A549 (cell line): ENCODE measurements at regions not wholly inside any gene's neighbourhood (a gene's known extent, or its start where the extent isn't known, plus 50 kb on each side); places are given as distances from the start of the nearest gene placed in this dataset.

Experiments used
- ATAC-seq, 2 experiments: fragments of 200-7000 bp in 1 of 2; fragments of >200 bp in 1 of 2; cut with Nextera tagmentation in 1 of 2; cut with Tn5 transposase in 1 of 2; 3 replicates each; pipeline versions ENCODE4 v1.8.0 to v1.9.1; 2018 to 2020; ENCODE audit warnings: mild to moderate bottlenecking in 1 of 2, moderate library complexity in 1 of 2
- CTCF ChIA-PET: fragments of 300-600 bp; sonication (Branson Sonifier 250); formaldehyde crosslinking; extraction: SDS; loops from one replicate; lab custom pipeline; 2021; ENCODE audit warnings: antibody characterized with exemption, inconsistent platforms; lab: Yijun Ruan, JAX
- POLR2A ChIA-PET: fragments of 350-600 bp; formaldehyde crosslinking; extraction: SDS; loops from one replicate; lab custom pipeline; 2021; ENCODE audit warnings: antibody characterized with exemption, inconsistent platforms; lab: Yijun Ruan, JAX
- DNase-seq, 2 experiments: peaks; one replicate each; pipeline versions ENCODE4 v3.0.0 to v3.0.0-alpha.2; 2011 to 2016; ENCODE audit warnings: low read depth in 1 of 2, low spot score in 1 of 2
- FAIRE-seq: peaks from 2 replicates; lab custom pipeline; 2011; peaks lifted over from hg19 to GRCh38; lab: Jason Lieb, UNC
- H3K27ac ChIP-seq, 2 experiments: fragments of >200 bp; sonication (Bioruptor Twin); formaldehyde crosslinking; 3 replicates each; pipeline ENCODE4 v1.5.1; 2016 to 2017
- H3K4me1 ChIP-seq: fragments of >200 bp; sonication (Bioruptor Twin); formaldehyde crosslinking; 3 replicates; pipeline ENCODE4 v1.6.1; 2016
- H3K4me2 ChIP-seq: fragments of >200 bp; sonication (Bioruptor Twin); formaldehyde crosslinking; 3 replicates; pipeline ENCODE4 v1.6.1; 2016
- H3K4me3 ChIP-seq: fragments of >200 bp; sonication (Bioruptor Twin); formaldehyde crosslinking; 3 replicates; pipeline ENCODE4 v1.5.1; 2016
- H3K9me3 ChIP-seq: fragments of >200 bp; sonication (Bioruptor Twin); formaldehyde crosslinking; 3 replicates; pipeline ENCODE4 v1.6.1; 2016
- ATOH8 ChIP-seq: fragments of 250-450 bp; sonication (Bioruptor Pico); IDR thresholded peaks from 2 replicates; pipeline ENCODE4 v1.5.0; 2020; ENCODE audit warnings: low read depth, mild to moderate bottlenecking, moderate library complexity
- CBX8 ChIP-seq: fragments of 200-600 bp; sonication (generic); IDR thresholded peaks from 2 replicates; pipeline ENCODE4 v1.6.1; 2016
- CEBPB ChIP-seq, 2 experiments: fragments of >200 bp in 1 of 2; sonication (Bioruptor Twin) in 1 of 2; formaldehyde crosslinking in 1 of 2; IDR thresholded peaks; 2 replicates each; pipeline ENCODE4 v1.6.1; 2012 to 2016
- EHMT2 ChIP-seq: fragments of 200-600 bp; sonication (generic); IDR thresholded peaks from 2 replicates; pipeline ENCODE4 v1.6.1; 2016; ENCODE audit warnings: antibody characterized with exemption, low read depth, mild to moderate bottlenecking, moderate library complexity
- ESRRA ChIP-seq: fragments of 150-350 bp; IDR thresholded peaks from 2 replicates; pipeline ENCODE4 v1.6.1; 2014; ENCODE audit warnings: mild to moderate bottlenecking, low read length, borderline replicate concordance
- FOSB ChIP-seq: fragments of 250-450 bp; sonication (Bioruptor Pico); IDR thresholded peaks from 2 replicates; pipeline ENCODE4 v1.5.0; 2020; ENCODE audit warnings: mild to moderate bottlenecking, moderate library complexity
- FOSL2 ChIP-seq, 2 experiments: fragments of 450-650 bp in 1 of 2; fragments of >200 bp in 1 of 2; sonication (Bioruptor Twin) in 1 of 2; formaldehyde crosslinking; IDR thresholded peaks; 2 replicates each; pipeline versions ENCODE4 v1.5.0 to v1.6.1; 2016 to 2020; ENCODE audit warnings: mild to moderate bottlenecking in 1 of 2, moderate library complexity in 1 of 2
- GATA3 ChIP-seq: IDR thresholded peaks from 2 replicates; pipeline ENCODE4 v1.6.1; 2012; ENCODE audit warnings: borderline replicate concordance
- HES2 ChIP-seq: fragments of >200 bp; sonication (Bioruptor Twin); formaldehyde crosslinking; IDR thresholded peaks from 2 replicates; pipeline ENCODE4 v1.6.1; 2016
- HOXA7 ChIP-seq: fragments of 250-450 bp; sonication (Bioruptor Pico); IDR thresholded peaks from 2 replicates; pipeline ENCODE4 v1.5.0; 2020; ENCODE audit warnings: mild to moderate bottlenecking, moderate library complexity
- JUNB ChIP-seq: fragments of >200 bp; sonication (Bioruptor Twin); formaldehyde crosslinking; IDR thresholded peaks from 2 replicates; pipeline ENCODE4 v1.6.1; 2016
- NFE2L2 ChIP-seq: fragments of 150-350 bp; conservative IDR thresholded peaks from 2 replicates; pipeline ENCODE4 v1.6.1; 2014; ENCODE audit warnings: low read length
- NPAS2 ChIP-seq: fragments of 250-450 bp; sonication (Bioruptor Pico); IDR thresholded peaks from 2 replicates; pipeline ENCODE4 v1.8.0; 2022; ENCODE audit warnings: mild to moderate bottlenecking, moderate library complexity, borderline replicate concordance
- NR3C1 ChIP-seq: fragments of >200 bp; sonication (Bioruptor Twin); formaldehyde crosslinking; IDR thresholded peaks from 3 replicates; pipeline ENCODE4 v1.6.1; 2017
- PBX3 ChIP-seq: IDR thresholded peaks from 2 replicates; pipeline ENCODE4 v1.6.1; 2012
- POLR2A ChIP-seq: IDR thresholded peaks from 2 replicates; pipeline ENCODE4 v1.6.1; 2012; ENCODE audit warnings: mild to moderate bottlenecking, low read length
- RFX5 ChIP-seq: fragments of 450-650 bp; IDR thresholded peaks from 2 replicates; pipeline ENCODE4 v1.7.1; 2014; ENCODE audit warnings: antibody characterized with exemption, mild to moderate bottlenecking, moderate library complexity
- SMC3 ChIP-seq: fragments of >200 bp; sonication (Bioruptor Twin); formaldehyde crosslinking; IDR thresholded peaks from 3 replicates; pipeline ENCODE4 v1.6.1; 2018; ENCODE audit warnings: inconsistent platforms
- TFCP2L1 ChIP-seq: fragments of 250-450 bp; sonication (Bioruptor Pico); IDR thresholded peaks from 2 replicates; pipeline ENCODE4 v1.5.0; 2021; ENCODE audit warnings: mild to moderate bottlenecking
- ZC3H11A ChIP-seq: fragments of 450-650 bp; IDR thresholded peaks from 2 replicates; pipeline ENCODE4 v1.6.1; 2014; ENCODE audit warnings: antibody characterized with exemption, mild to moderate bottlenecking
- ZFP36 ChIP-seq: fragments of 450-650 bp; IDR thresholded peaks from 2 replicates; pipeline ENCODE4 v1.6.1; 2014; ENCODE audit warnings: borderline replicate concordance; ENCODE audit not compliant: partially characterized antibody
- ZNF302 ChIP-seq: fragments of 250-450 bp; sonication (Bioruptor Pico); IDR thresholded peaks from 2 replicates; pipeline ENCODE4 v1.9.0; 2021; ENCODE audit warnings: inconsistent platforms, mild to moderate bottlenecking, moderate library complexity
- ZSCAN20 ChIP-seq: fragments of 250-450 bp; sonication (Bioruptor Pico); IDR thresholded peaks from 2 replicates; pipeline ENCODE4 v1.8.0; 2022; ENCODE audit warnings: mild to moderate bottlenecking, moderate library complexity
- WGBS: methylation state at CpG from one replicate; pipeline ENCODE4 v1.1.6; 2017; ENCODE audit errors: missing lambda C conversion rate; 5-methylcytosine and 5-hydroxymethylcytosine counted together
- TF ChIP-seq, protein P1 (sequence below): IDR thresholded peaks from 2 replicates; pipeline ENCODE4 v1.6.1; 2012; ENCODE audit warnings: low read depth, borderline replicate concordance
- TF ChIP-seq, protein P2 (sequence below): fragments of 450-650 bp; IDR thresholded peaks from 2 replicates; pipeline ENCODE4 v1.6.1; 2014; ENCODE audit warnings: antibody characterized with exemption

GRCh38 chr15:59841036-59841435, 151.9 kb upstream of the BNIP2 start (continued):
- TF ChIP-seq TFCP2L1 (CRISPR knock-in tag) (no peak), NR3C1 (no peak)

DNA sequence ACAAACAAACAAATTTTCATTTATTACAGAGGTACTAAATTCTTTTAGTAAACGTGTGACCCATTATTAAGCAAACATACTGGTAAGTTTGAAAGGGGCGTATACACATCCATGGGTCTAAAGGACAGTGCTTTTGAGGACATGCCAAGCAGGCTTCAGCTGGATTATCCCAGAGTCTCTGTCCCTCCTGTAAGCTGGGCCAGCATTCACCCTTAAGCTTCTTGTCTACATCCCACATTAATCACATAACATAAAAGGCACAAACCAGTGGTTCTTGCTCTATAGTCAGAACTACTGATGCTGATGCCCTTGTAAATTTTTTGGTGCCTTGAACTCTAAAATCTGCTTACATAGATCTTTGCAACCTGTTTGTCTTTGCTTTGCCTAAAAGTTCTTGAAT, 150.8 kb upstream of the BNIP2 start:
- ATAC-seq (no peak), FAIRE-seq (no peak), DNase-seq (no peak)
- POLR2A ChIA-PET = no interaction called here
- Histone ChIP-seq H3K4me1 (no peaks in the 10 kb centered on the region), H3K4me2 (no peak overlapping the region), H3K27ac (no peak overlapping the region), H3K9me3 (no peaks in the 10 kb centered on the region), H3K4me3 (no peak overlapping the region)
- TF ChIP-seq CEBPB (IDR thresholded peaks at IDR 0.05) (no peak), EHMT2 (no peak), PBX3 (no peak), ATOH8 (CRISPR knock-in tag) (no peak), HES2 (no peak), FOSL2 (IDR thresholded peaks at IDR 0.05) (no peak), FOSL2 (CRISPR knock-in tag; IDR thresholded peaks at IDR 0.05) (no peak), HOXA7 (CRISPR knock-in tag) (no peak), NFE2L2 (no peak), RFX5 (no peak), GATA3 (no peak), ESRRA (no peak), ZSCAN20 (CRISPR knock-in tag) (no peak), ZC3H11A (no peak)
- TF ChIP-seq, protein P1, sequence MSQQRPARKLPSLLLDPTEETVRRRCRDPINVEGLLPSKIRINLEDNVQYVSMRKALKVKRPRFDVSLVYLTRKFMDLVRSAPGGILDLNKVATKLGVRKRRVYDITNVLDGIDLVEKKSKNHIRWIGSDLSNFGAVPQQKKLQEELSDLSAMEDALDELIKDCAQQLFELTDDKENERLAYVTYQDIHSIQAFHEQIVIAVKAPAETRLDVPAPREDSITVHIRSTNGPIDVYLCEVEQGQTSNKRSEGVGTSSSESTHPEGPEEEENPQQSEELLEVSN = no peak
- TF ChIP-seq, protein P2, sequence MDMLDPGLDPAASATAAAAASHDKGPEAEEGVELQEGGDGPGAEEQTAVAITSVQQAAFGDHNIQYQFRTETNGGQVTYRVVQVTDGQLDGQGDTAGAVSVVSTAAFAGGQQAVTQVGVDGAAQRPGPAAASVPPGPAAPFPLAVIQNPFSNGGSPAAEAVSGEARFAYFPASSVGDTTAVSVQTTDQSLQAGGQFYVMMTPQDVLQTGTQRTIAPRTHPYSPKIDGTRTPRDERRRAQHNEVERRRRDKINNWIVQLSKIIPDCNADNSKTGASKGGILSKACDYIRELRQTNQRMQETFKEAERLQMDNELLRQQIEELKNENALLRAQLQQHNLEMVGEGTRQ = no peak
- CTCF ChIA-PET = interaction anchor here (1.6 kb wide), 1 partner anchor 115 kb away, joined by 5 read pairs; no protein-coding TSS in a partner anchor
- 38% methylated on average over 2 of the region's 2 CpGs for WGBS

GRCh38 chr15:59838900-59839299, 149.8 kb upstream of the BNIP2 start:
- TF ChIP-seq NFE2L2 = no peak
- TF ChIP-seq ZNF302 (CRISPR knock-in tag) = no peak
- no peak for TF ChIP-seq NR3C1
- no peak for TF ChIP-seq CBX8
- TF ChIP-seq, protein P2 = no peak
- no peak for TF ChIP-seq JUNB
- no peak for TF ChIP-seq GATA3
- TF ChIP-seq EHMT2 = no peak
- TF ChIP-seq TFCP2L1 (CRISPR knock-in tag) = no peak
- TF ChIP-seq SMC3 = no peak
- no peak for TF ChIP-seq FOSB (CRISPR knock-in tag)
- no peak for TF ChIP-seq ZSCAN20 (CRISPR knock-in tag)
- TF ChIP-seq NPAS2 (CRISPR knock-in tag) = no peak
- no peak for TF ChIP-seq POLR2A
- TF ChIP-seq ZFP36 = no peak
- no peak for TF ChIP-seq ESRRA
- Histone ChIP-seq H3K9me3 (no peaks in the 10 kb centered on the region), H3K4me2 (no peak overlapping the region), H3K27ac (no peak overlapping the region), H3K4me3 (no peak overlapping the region), H3K4me1 (no peaks in the 10 kb centered on the region)
- DNase-seq = no peak
- POLR2A ChIA-PET = no interaction called here
- CTCF ChIA-PET = interaction anchor here (0.6 to 1.1 kb wide), 2 partner anchors 29 to 78 kb away, joined by 3 read pairs; no protein-coding TSS in a partner anchor
- WGBS = 16% methylated on average over 4 of the region's 4 CpGs
- peak in 1 of 2 experiments; percentile 60; a peak in 1 of 6 replicates for ATAC-seq
- no peak for FAIRE-seq
